HepG2 (cell line): ENCODE measurements at regions not wholly inside any gene's neighbourhood (a gene's known extent, or its start where the extent isn't known, plus 50 kb on each side); places are given as distances from the start of the nearest gene placed in this dataset.

ENCODE experiments used
- BCL6 ChIP-seq: IDR thresholded peaks from 2 replicates; pipeline ENCODE4 v1.6.1; 2016; ENCODE audit warnings: missing genetic modification reagents, missing compliant biosample characterization
- FOXJ3 ChIP-seq: sonication (generic); formaldehyde crosslinking; IDR thresholded peaks from 2 replicates; pipeline ENCODE4 v1.4.0; 2020; ENCODE audit warnings: missing genetic modification reagents, mild to moderate bottlenecking, borderline replicate concordance
- GATA4 ChIP-seq: sonication (generic); IDR thresholded peaks from 2 replicates; pipeline ENCODE4 v1.6.1; 2016; ENCODE audit warnings: antibody characterized with exemption, low read depth, borderline replicate concordance
- KDM6A ChIP-seq: IDR thresholded peaks from 2 replicates; pipeline ENCODE4 v1.6.1; 2016; ENCODE audit warnings: low read depth
- MEIS2 ChIP-seq: sonication (generic); formaldehyde crosslinking; IDR thresholded peaks from 2 replicates; pipeline ENCODE4 v1.9.0; 2021; ENCODE audit warnings: mild to moderate bottlenecking, missing genetic modification reagents
- MXD4 ChIP-seq: IDR thresholded peaks from 2 replicates; pipeline ENCODE4 v1.6.1; 2016; ENCODE audit warnings: mild to moderate bottlenecking, missing biosample characterization, missing genetic modification reagents
- SALL1 ChIP-seq: sonication (generic); formaldehyde crosslinking; IDR thresholded peaks from 2 replicates; pipeline ENCODE4 v1.8.0; 2022; ENCODE audit warnings: mild to moderate bottlenecking, missing genetic modification reagents
- TOE1 ChIP-seq: sonication (generic); formaldehyde crosslinking; IDR thresholded peaks from 2 replicates; pipeline ENCODE4 v1.4.0; 2020; ENCODE audit warnings: mild to moderate bottlenecking, missing genetic modification reagents
- ZFAT ChIP-seq: sonication (generic); formaldehyde crosslinking; conservative IDR thresholded peaks from 2 replicates; pipeline ENCODE4 v1.8.1; 2023; ENCODE audit warnings: missing genetic modification reagents, inconsistent platforms
- ZNF207 ChIP-seq: fragments of 450-650 bp; IDR thresholded peaks from 2 replicates; pipeline ENCODE4 v1.6.1; 2016; ENCODE audit warnings: antibody characterized with exemption, borderline replicate concordance
- ZNF572 ChIP-seq: sonication (generic); formaldehyde crosslinking; IDR thresholded peaks from 2 replicates; pipeline ENCODE4 v1.5.1; 2020; ENCODE audit warnings: mild to moderate bottlenecking, missing genetic modification reagents
- ZNF614 ChIP-seq: IDR thresholded peaks from 2 replicates; pipeline ENCODE4 v1.6.1; 2018; ENCODE audit warnings: missing biosample characterization, missing genetic modification reagents, inconsistent platforms, borderline replicate concordance
- ZNF83 ChIP-seq: sonication (generic); formaldehyde crosslinking; IDR thresholded peaks from 2 replicates; pipeline ENCODE4 v1.4.0; 2020; ENCODE audit warnings: missing genetic modification reagents, mild to moderate bottlenecking, borderline replicate concordance
- TF ChIP-seq, protein P1 (sequence below): sonication (generic); formaldehyde crosslinking; conservative IDR thresholded peaks from 2 replicates; pipeline ENCODE4 v1.8.1; 2023; ENCODE audit warnings: missing genetic modification reagents
- TF ChIP-seq, protein P2 (sequence below): sonication (generic); formaldehyde crosslinking; IDR thresholded peaks from 2 replicates; pipeline ENCODE4 v1.5.1; 2020; ENCODE audit warnings: missing genetic modification reagents, mild to moderate bottlenecking, borderline replicate concordance
- TF ChIP-seq, protein P3 (sequence below): sonication (generic); formaldehyde crosslinking; IDR thresholded peaks from 2 replicates; pipeline ENCODE4 v1.4.0; 2020; ENCODE audit warnings: mild to moderate bottlenecking, missing genetic modification reagents
- TF ChIP-seq, protein P4 (sequence below): IDR thresholded peaks from 2 replicates; pipeline ENCODE4 v1.6.1; 2018; ENCODE audit warnings: missing genetic modification reagents
- TF ChIP-seq, protein P5 (sequence below): sonication (generic); formaldehyde crosslinking; IDR thresholded peaks from 2 replicates; pipeline ENCODE4 v1.5.0; 2020; ENCODE audit warnings: missing genetic modification reagents, mild to moderate bottlenecking, borderline replicate concordance
- TF ChIP-seq, protein P6 (sequence below): sonication (generic); formaldehyde crosslinking; IDR thresholded peaks from 2 replicates; pipeline ENCODE4; 2020; ENCODE audit warnings: missing genetic modification reagents, mild to moderate bottlenecking, borderline replicate concordance

DNA sequence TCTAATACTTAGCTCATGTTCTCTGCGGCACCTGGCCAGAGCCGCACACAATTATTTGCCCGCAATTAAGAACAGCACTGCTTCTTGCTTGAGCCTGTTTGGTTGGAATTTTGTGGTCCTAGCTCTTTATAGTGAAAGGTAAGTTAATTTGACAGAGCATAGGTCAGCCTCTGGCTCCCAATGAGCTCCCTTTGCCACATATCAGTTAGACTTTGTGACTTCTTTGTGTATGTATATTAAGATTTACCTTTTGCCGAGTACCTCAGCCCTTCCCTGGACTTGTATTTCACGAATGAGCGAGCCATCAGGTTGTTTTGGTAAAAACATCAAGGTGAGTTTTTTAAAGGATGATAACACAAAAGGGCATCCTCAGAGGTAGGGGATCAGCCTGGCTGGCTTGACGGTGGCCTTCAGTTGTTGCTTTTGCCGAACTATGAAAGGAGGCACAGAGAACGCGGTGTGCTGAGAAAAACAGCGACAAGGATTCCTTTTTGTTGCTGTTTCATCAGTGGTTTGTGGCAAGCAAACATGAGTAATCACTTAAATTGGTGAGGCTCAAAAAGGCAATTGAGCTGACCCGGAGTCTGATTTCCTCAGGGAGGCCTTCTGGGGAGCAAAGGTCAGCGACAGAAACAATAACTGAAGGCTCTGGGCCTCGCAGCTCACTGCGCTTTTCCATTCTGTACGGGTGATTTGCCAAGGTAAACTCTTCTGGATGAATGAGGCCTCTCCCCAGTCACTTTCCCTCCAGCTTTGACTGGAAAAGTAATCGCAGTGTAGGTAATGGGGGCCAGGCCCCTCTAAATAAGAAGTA lies 163.6 kb downstream of the HS3ST3A1 start (continued):
- TF ChIP-seq, protein P1, sequence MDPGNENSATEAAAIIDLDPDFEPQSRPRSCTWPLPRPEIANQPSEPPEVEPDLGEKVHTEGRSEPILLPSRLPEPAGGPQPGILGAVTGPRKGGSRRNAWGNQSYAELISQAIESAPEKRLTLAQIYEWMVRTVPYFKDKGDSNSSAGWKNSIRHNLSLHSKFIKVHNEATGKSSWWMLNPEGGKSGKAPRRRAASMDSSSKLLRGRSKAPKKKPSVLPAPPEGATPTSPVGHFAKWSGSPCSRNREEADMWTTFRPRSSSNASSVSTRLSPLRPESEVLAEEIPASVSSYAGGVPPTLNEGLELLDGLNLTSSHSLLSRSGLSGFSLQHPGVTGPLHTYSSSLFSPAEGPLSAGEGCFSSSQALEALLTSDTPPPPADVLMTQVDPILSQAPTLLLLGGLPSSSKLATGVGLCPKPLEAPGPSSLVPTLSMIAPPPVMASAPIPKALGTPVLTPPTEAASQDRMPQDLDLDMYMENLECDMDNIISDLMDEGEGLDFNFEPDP (CRISPR knock-in tag) = no peak
- no peak for TF ChIP-seq ZNF572 (CRISPR knock-in tag)
- 0 out of 2 replicates have a peak, but pooled peaks have one; percentile 18 for TF ChIP-seq ZNF614 (CRISPR knock-in tag)
- peak; percentile 70 for TF ChIP-seq KDM6A (CRISPR knock-in tag)
- peak; percentile 77; the same call in 1 of the 2 replicates for TF ChIP-seq GATA4
- TF ChIP-seq ZNF83 (CRISPR knock-in tag) = no peak
- TF ChIP-seq MEIS2 (CRISPR knock-in tag) = peak; percentile 68; the same call in 1 of the 2 replicates
- no peak for TF ChIP-seq ZFAT (CRISPR knock-in tag)
- TF ChIP-seq TOE1 (CRISPR knock-in tag) = peak; percentile 66; the same call in 1 of the 2 replicates
- TF ChIP-seq, protein P2, sequence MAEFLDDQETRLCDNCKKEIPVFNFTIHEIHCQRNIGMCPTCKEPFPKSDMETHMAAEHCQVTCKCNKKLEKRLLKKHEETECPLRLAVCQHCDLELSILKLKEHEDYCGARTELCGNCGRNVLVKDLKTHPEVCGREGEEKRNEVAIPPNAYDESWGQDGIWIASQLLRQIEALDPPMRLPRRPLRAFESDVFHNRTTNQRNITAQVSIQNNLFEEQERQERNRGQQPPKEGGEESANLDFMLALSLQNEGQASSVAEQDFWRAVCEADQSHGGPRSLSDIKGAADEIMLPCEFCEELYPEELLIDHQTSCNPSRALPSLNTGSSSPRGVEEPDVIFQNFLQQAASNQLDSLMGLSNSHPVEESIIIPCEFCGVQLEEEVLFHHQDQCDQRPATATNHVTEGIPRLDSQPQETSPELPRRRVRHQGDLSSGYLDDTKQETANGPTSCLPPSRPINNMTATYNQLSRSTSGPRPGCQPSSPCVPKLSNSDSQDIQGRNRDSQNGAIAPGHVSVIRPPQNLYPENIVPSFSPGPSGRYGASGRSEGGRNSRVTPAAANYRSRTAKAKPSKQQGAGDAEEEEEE (CRISPR knock-in tag) = no peak
- 0 out of 2 replicates have a peak, but pooled peaks have one; percentile 31 for TF ChIP-seq MXD4 (CRISPR knock-in tag)
- TF ChIP-seq FOXJ3 (CRISPR knock-in tag) = peak; percentile 90
- TF ChIP-seq, protein P3, sequence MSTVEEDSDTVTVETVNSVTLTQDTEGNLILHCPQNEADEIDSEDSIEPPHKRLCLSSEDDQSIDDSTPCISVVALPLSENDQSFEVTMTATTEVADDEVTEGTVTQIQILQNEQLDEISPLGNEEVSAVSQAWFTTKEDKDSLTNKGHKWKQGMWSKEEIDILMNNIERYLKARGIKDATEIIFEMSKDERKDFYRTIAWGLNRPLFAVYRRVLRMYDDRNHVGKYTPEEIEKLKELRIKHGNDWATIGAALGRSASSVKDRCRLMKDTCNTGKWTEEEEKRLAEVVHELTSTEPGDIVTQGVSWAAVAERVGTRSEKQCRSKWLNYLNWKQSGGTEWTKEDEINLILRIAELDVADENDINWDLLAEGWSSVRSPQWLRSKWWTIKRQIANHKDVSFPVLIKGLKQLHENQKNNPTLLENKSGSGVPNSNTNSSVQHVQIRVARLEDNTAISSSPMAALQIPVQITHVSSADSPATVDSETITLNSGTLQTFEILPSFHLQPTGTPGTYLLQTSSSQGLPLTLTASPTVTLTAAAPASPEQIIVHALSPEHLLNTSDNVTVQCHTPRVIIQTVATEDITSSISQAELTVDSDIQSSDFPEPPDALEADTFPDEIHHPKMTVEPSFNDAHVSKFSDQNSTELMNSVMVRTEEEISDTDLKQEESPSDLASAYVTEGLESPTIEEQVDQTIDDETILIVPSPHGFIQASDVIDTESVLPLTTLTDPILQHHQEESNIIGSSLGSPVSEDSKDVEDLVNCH (CRISPR knock-in tag) = no peak
- TF ChIP-seq, protein P4, sequence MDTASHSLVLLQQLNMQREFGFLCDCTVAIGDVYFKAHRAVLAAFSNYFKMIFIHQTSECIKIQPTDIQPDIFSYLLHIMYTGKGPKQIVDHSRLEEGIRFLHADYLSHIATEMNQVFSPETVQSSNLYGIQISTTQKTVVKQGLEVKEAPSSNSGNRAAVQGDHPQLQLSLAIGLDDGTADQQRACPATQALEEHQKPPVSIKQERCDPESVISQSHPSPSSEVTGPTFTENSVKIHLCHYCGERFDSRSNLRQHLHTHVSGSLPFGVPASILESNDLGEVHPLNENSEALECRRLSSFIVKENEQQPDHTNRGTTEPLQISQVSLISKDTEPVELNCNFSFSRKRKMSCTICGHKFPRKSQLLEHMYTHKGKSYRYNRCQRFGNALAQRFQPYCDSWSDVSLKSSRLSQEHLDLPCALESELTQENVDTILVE (CRISPR knock-in tag) = peak; percentile 58; the same call in 1 of the 2 replicates
- TF ChIP-seq, protein P5, sequence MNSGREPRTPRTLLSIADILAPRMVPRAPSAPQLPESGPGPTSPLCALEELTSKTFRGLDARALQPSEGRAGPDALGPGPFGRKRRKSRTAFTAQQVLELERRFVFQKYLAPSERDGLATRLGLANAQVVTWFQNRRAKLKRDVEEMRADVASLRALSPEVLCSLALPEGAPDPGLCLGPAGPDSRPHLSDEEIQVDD (CRISPR knock-in tag) = no peak
- no peak for TF ChIP-seq ZNF207
- TF ChIP-seq BCL6 (CRISPR knock-in tag) = peak; percentile 27; the same call in 1 of the 2 replicates
- TF ChIP-seq SALL1 (CRISPR knock-in tag) = peak; percentile 96
- TF ChIP-seq, protein P6, sequence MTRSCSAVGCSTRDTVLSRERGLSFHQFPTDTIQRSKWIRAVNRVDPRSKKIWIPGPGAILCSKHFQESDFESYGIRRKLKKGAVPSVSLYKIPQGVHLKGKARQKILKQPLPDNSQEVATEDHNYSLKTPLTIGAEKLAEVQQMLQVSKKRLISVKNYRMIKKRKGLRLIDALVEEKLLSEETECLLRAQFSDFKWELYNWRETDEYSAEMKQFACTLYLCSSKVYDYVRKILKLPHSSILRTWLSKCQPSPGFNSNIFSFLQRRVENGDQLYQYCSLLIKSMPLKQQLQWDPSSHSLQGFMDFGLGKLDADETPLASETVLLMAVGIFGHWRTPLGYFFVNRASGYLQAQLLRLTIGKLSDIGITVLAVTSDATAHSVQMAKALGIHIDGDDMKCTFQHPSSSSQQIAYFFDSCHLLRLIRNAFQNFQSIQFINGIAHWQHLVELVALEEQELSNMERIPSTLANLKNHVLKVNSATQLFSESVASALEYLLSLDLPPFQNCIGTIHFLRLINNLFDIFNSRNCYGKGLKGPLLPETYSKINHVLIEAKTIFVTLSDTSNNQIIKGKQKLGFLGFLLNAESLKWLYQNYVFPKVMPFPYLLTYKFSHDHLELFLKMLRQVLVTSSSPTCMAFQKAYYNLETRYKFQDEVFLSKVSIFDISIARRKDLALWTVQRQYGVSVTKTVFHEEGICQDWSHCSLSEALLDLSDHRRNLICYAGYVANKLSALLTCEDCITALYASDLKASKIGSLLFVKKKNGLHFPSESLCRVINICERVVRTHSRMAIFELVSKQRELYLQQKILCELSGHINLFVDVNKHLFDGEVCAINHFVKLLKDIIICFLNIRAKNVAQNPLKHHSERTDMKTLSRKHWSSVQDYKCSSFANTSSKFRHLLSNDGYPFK = peak; percentile 21; the same call in 1 of the 2 replicates
